GM19328 (cell line): ENCODE measurements at regions not wholly inside any gene's neighbourhood (a gene's known extent, or its start where the extent isn't known, plus 50 kb on each side); places are given as distances from the start of the nearest gene placed in this dataset.

Experiments used
- ATAC-seq: cut with Tn5 transposase; IDR thresholded peaks from one replicate; pipeline ENCODE4 v1.9.1; 2021; ENCODE audit warnings: mild to moderate bottlenecking, moderate library complexity; ENCODE audit not compliant: unreplicated experiment

DNA sequence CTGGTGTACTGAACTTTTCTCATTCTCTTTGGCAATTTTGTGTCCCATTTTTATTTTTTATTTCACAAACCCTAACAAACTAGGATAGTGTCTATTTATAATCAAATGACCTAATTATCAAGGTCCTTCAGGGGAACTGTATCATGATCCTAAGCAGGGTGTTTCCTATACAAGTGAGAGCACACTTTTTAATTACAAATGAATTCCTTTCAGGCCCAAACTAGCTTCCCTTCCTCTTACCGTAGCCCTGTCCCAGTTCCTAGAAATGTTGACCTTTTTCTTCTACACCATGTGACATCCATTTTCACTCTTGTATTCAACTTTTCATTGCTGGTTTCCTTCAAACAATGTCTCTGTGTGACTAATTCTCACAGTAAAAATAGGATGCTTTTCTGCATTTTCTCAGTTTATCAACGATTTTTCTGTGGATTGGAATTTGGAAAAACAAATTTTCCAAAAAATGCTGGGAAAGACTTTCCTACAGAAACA, 411.4 kb downstream of the CCDC91 start:
- ATAC-seq: no peak

DNA sequence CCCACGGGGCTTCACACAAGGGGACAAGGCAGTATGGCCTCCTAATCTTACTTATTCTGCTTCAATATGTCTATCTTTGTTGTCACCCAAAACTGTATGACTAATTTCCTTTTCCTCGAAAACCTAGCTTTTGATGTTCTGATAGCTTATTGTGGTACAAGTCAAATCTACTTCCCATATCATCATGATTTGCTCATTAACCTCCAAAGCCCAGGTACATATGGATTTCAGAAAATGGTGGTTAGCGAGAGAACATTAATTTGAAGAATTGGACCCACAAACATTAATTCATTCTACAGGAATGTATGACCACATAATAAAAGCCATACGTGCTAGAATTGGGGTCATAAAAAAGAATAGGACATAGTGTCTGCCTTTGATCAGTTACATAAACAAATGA, 412.5 kb downstream of the CCDC91 start:
- ATAC-seq: no peak

DNA sequence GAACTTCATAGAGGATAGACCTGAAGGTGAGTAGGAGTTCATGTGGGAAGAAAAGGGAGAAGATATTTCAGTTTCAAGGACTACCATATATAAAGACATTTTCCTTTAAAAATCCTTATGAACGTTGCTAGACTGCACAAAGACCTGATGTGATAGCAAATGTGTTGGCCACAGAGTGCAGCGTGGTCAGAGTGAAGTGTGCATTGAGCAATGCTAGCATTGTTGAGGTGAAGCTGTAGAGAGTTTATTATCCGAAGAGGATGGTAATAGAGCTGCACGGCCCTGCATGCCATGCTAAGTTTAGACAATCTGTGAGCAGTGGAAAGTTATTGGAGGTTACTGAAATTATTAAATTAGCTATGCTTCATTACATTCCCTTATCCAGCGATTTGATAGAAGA, 413.0 kb downstream of the CCDC91 start:
- no peak for ATAC-seq

DNA sequence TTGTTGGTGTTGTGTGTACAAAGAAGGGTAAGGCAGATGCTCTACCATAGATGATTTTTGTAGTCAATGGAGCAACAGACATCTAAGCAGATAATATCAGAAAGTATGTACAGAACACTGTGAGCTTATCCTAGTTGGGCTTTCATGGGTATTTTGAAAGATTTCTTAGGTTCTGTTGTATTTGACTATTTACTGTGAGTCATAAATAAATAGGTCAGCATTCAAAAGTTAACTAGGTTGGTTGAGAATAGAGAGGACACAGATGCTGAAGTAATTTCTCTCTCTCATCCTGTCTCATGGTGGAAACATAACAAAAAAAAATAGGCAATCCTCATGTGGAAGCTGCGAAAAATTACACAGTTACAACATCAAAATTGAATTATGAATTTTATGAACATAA, 413.5 kb downstream of the CCDC91 start:
- ATAC-seq: no peak

DNA sequence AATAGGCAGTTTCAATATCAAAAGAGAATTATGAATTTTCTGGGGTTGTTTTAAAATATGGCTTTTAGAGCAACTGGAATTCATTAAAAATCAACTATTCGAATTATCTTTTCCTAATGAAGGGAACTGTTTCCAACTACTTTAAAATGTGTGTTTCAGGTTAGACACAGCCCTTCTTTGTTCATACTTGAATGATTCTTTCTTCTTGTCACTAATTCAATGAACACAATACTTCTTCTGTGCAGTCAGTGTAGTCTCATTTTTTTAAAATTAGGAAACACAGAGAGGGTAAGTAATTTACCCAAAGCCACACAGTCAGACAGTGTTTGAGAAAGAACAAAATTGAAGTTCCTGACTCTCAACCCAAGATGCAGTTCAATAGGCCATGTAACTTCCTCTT, 414.0 kb downstream of the CCDC91 start:
- no peak for ATAC-seq

DNA sequence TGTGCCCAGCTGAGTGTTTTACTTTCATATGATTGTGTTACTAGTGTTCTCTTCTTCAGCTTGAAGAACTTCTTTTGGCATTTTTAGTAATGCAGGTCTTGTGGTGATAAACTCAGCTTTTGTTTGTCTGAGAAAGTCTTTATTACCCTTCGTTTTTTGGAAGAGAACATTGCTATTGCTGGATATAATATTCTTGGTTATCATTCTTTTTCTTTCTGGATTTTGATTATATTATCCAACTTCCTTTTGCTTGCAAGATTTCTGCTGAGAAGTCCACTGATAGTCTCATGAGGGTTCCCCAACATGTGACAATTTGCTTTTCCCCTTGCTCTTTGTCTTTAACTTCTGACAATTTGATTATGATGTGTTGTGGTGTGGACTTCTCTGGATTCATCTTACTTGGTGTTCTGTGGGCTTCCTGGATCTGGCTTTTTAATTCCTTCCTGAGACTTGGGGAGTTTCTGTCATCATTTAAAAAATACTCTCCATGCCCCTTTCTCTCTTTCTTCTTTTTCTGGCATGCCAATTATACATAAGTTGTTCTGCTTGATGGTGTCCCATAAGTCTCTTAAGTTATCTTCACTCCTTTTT, 416.8 kb downstream of the CCDC91 start:
- ATAC-seq: no peak

DNA sequence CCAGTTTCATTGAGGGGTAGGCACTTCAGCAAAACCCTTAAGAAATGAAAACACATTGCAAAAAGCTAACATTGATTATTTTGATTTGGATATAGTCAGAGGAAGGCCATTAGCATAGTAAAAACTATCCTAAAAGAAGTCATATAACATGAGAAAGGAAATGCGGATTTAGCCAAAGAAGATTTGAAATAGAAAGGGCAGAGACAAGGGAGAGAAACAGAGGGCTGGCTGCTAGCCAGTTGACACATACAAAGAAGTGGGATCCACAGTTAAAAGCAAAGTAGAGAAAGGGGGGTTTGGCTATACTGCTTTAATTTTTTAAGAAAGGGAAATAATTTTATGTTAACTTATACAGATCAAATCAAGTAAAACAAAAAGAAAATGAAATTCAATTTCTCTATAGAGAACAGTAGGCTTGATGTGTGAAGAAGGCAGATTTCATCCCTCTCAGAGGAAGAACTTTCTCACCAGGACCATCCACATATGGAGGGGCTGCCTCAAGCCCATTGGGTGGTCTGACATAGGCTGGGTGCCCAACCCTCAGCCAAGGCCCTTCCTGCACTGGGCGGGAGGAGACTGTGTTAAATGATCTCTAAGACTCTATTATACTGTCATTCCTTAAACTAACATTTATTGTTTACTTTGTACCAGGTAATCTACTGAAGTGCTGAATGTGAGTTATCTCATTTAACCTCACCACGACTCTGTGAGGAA, 420.3 kb downstream of the CCDC91 start:
- no peak for ATAC-seq

DNA sequence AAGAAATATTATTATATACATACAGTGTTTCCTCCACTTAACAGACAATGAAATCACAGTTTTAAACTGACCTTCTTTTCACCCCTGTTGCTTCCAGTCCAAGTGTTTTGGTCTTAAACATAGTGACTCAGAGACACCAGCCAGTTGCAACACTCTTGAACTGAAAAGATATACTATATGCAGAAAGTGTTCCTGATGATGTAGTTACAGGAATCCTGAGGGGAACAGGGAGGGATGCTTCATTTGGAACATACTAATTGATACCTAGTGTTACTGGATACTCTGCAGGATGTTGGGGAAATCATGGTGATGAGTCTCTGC, 420.8 kb downstream of the CCDC91 start:
- no peak for ATAC-seq

DNA sequence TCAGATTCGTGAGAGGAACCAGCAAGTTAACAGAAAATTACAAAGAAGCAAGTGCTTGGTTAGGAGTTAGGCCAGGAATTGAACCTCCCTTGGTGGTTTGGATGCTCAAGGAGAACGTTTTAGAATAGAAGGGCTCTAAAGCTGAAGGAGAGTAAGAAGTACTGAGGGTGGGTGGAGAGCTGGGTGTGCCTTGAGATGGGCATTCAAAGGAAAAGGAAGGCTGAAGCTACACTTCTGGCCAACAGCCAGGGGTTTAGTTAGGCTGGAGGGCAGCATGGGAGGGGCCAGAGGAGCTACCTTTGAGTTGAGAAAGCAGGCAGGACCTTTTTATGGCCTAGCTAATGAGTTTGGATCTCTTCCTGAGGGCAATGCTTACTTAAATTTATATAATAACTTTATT, 421.2 kb downstream of the CCDC91 start:
- no peak for ATAC-seq

DNA sequence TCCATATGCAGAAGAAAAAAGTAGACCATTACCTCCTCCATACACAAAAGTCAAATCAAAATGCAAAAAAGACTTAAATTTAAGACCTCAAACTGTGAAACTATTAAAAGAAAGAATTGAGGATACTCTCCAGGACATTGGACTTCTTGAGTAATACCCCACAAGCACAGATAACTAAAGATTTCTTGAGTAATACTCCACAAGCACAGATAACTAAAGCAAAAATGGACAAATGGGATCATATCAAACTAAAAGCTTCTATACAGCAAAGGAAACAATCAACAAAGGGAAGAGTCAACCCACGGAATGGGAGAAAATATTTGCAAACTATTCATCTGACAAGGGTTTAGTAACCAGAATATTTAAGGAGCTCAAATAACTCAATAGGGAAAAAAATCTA, 427.9 kb downstream of the CCDC91 start:
- no peak for ATAC-seq

DNA sequence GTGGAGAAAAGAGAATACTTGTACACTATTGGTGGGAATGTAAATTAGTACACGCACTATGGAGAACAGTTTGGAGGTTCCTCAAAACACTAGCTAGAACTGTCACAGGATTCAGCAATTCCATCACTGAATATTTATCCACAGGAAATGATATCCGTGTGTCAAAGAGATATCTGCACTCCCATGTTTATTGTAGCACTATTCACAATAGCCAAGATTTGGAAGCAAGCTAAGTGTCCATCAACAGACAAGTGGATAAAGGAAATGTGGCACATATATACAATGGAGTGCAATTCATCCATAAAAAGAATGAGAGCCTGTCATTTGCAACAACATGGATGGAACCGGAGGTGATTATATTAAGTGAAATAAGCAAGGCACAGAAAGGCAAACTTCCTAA, 428.5 kb downstream of the CCDC91 start:
- no peak for ATAC-seq

DNA sequence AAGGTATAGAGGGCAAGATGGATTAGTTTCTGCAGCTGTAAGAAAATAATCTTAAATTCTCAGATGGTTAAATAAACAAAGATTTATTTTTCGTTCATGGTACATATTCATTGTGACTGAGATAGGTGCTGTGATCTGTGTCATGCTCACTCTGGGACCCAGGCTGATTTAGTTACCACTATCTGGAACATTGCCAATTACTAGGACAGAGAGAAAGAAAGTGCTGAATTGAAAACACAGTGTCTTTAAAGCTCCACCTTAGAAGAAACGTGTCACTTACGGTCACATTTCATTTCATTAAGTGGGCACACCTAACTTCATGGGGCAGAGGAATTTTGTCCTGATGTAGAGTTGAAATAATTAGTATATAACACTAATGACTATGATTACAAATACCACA, 430.0 kb downstream of the CCDC91 start:
- no peak for ATAC-seq

DNA sequence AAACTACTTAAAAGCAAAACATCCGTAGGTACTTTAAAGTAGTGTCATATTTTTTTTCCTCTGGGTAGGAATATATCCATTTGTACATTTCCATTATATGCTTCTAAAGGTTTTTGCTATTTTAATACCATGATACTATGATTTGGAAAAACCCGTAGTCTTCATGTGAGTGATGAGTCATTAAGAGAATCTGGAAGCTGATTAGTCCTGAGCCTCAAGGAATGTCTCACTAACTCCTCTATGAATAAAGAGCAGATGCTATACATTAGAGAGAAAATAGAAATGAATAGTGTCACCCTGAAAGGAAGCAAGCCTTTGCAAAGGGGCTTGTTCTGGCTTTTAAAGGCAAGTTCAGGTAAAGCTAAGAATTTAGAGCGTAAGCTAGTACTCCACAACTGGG, 432.1 kb downstream of the CCDC91 start:
- ATAC-seq: no peak

DNA sequence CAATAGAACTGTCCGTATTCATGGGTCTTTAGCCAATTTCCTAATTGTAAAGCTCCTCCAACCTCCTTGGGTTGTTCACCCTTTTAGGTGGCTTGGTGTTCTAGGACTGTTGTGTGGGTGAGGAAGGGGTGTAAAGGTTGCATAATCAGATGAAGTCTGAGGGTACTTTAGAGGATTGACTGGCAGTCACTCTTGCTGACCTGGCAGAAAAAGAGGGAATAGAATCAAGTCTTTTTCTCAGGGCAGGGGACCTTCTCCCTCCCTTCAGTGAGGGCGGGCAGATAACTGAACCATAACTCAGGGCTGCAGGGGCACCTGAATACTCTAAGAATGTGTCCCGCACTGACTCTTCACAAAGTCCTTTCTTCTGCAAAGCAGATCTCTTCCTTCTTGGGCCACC, 436.2 kb downstream of the CCDC91 start:
- ATAC-seq: no peak

DNA sequence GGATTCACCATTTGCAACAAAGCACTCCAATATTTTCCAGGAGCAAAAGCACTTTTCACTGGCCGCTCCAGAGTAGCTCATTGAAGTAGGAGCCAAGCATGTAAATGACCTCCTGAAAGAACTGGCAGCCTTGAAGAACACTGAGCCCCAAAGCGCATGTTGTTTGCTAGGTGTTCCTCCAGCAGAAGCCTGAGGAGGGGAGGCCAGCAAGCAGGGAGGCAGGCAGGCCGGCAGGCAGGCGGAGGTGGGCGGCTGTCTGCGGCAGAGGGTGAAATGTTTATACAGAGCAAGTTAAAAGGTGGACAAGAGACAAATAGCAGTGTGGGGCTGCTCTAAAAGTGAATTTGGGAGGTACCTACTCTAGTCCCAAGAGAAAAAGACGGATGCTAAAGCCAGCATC, 439.4 kb downstream of the CCDC91 start:
- ATAC-seq: no peak

DNA sequence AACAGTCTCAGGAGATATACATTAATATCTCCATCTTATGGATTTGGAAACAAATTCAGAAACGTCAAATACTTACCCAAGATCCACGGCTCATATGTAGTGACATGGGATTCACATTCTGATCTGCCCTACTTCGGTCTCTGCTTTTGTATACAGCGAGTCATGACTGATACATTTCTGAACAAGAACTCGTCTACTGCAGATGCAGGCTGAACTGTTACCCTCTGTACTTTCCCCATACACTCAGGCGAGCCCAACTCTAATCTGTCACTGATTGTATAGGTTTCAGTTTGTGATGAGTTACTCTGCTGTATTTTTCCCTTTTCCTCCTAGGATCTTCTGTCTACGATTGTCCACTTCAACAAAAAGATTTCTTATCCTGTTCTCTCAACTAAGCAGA, 441.6 kb downstream of the CCDC91 start:
- no peak for ATAC-seq

DNA sequence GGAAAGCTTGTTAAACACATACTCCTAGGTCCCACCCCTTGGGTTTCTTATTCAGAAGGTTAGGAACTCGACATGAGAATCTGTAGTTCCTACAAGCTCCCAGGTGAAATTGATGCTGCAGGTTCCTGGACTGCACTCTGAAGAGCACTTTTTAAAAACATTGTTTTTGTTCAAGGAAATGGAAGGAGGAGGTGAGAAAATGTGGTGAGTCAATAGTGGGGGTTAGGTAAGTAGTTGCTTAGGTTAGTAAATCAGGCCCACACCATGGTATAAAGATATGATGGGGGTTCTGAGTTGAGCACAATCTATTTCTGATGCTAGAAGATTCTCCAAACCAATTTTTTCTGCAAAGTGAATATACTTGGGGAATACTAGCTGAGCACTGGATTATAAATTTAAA, 450.3 kb downstream of the CCDC91 start:
- no peak for ATAC-seq

DNA sequence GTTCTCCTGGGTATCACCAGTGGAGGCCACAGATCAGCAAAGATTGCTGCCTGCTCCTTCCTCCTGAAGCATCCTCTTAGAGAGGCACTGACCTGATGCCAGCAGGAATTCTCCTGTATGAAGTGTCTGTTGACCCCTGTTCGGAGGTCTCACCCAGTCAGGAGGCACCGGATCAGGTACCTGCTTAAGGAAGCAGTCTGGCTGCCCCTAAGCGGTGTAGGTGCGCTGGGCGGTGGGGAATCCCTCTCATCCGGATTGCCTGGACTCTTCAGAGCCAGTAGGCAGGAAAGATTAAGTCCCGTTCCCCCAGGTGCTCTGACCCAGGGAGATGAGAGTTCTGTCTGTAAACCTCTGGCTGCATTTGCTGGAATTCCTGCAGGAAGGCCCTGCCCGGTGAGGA, 455.2 kb downstream of the CCDC91 start:
- ATAC-seq: no peak

DNA sequence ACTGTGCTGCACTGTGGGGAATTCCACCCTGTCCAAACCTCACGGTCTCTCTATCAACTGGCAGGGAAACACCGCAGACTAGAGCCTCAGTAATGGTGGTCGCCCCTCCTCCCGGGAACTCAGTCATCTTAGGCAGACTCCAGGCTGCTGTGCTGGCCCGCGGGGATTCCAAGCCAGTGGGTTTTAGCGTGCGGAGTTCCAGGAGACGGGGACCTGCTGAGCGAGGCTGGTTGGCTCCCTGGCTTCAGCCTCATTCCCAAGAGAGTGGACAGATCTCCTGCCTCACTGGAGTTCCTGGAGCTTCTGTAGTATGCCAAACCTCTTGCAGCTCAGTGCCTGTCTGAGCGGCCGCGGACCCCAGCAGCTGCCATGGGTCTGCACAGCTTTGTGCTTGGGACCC, 455.6 kb downstream of the CCDC91 start:
- ATAC-seq: no peak

DNA sequence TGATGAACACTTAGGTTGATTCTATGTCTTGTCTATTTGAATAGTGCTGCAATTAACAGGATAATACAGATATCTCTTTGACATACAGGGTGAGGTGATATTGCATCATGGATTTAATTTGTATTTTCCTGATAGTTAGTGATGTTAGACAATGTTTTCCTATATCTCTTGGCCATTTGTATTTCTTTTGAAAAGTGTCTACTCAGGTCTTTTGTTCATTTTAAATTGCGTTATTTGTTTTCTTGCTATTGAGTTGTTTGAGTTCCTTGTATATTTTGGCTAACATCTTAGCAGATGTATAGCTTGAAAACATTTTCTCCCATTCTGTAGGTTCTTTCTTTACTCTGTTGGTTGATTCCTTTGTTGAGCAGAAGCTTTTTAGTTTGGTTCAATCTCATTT, 460.6 kb downstream of the CCDC91 start:
- no peak for ATAC-seq

DNA sequence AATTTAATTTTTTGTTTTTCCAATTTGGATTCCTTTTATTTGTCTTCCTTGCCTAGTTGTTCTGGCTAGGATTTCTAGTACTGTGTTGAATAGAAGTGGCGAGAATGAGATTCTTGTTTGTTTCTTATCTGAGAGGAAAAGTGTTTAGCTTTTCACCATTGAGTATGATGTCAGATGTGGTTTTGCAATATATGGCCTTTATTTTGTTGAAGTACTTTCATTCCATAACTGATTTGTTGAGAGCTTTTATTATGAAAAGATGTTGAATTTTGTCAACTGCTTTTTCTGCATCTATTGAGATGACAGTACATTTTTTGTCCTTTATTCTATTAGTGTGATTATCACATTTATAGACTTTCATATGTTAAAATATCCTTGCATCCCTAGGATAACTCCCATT, 462.0 kb downstream of the CCDC91 start:
- no peak for ATAC-seq

DNA sequence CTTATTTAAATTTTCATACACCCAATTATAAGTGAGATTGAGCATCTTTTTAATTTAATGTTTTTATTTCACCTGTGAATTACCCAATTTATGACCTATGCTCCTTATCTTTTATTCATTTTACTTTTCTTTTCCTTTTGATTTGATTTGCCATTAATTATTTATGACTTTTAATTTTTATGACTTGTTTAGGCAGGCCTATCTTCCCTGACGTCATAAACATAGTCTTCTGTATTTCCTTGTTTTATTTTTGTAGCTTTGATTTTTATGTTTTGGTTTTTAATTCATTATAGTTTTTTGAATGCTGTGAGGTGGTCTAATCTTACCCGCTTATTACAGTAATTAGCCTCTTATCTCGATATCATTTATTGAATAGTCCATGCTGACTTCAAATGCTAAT, 467.1 kb upstream of the FAR2 start:
- ATAC-seq: no peak

DNA sequence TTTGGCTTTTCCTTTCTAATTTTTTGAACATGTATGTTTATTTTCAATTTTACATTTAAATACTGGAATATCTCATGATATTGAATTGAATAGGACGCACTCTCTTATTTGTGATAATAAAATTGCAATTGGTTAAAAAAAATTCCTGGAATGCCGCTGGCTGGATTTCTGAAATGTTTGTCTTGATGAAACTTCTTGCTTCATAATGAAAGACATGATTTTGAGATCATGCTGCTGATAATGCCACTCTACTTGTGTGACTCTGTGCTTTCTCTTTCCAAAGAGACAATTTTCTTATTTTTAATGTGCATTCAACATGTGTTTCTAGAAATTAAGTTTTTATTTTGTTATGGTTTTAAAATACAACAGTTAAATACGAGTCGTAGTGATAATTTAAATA, 465.7 kb upstream of the FAR2 start:
- no peak for ATAC-seq
